Epidermal melanocyte (primary cell): ENCODE measurements at regions not wholly inside any gene's neighbourhood (a gene's known extent, or its start where the extent isn't known, plus 50 kb on each side); places are given as distances from the start of the nearest gene placed in this dataset.
"Not testable (repeated sequence)": the region's sequence is repeated elsewhere in the genome, so short reads cannot be mapped to it uniquely, and the experiment has no call there.

Source experiments
- DNase-seq: peaks from one replicate; pipeline ENCODE4 v3.0.0; 2011; ENCODE audit warnings: low spot score; ENCODE audit not compliant: insufficient read length

GRCh38 chr15:66864086-66864830 is 162.2 kb downstream of the SMAD6 start:
- no peak for DNase-seq

DNA sequence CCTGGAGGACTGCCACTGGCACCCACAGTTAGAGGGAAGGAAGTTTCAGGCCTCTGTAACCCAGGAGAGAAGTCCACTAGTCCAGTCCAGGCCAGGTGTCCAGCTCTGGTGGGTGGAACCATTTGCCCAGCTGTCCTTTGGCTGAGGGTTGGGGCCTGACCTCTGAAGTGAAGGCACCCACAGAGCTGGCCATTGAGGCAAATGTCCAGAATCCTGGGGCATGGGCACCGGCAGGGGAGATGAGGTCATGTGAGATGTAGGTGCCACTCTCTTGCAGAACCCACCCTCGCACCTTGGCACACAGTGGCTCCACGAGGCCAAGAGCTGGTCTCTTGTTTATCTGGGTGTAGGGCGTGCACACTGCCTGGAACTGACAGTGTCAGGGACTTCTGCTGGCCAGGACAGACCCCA is 162.8 kb downstream of the SMAD6 start:
- DNase-seq, result no peak

GRCh38 chr15:66865622-66866611 is 163.9 kb downstream of the SMAD6 start:
- DNase-seq, result no peak

DNA sequence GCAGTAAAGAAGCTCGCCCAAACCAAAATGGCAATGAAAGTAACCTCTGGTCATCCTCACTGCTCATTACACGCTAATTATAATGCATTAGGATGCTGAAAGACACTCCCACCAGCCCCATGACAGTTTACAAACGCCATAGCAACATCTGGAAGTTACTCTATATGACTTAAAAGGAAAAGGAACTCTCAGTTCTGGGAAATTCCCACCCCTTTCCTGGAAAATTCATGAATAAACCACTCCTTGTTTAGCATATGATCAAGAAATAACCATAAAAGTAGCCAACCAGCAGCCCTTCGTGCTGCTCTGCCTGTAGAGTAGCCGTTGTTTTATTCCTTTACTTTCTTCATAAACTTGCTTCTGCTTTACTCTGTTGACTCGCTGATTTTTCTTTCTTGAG is 164.6 kb downstream of the SMAD6 start:
- no peak for DNase-seq

DNA sequence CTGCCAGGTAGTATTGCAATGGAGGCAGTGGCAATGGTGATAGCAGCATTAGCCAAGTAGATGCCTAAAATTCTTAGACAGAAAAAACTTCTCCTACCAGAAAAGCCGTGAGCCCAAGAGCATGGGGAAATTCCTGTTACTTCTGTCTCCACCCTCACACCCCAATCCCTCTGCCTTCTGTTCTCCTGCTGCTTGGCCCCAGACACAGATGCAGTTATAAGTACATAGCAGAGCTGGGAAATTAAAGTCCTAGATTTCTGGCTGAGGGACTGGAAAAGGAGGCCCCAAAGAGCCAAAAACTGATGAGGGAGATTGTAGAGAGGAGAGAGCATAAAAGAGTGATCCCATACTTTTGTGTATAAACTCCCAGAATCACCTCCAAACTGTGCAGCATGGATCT is 166.9 kb downstream of the SMAD6 start:
- no peak for DNase-seq

DNA sequence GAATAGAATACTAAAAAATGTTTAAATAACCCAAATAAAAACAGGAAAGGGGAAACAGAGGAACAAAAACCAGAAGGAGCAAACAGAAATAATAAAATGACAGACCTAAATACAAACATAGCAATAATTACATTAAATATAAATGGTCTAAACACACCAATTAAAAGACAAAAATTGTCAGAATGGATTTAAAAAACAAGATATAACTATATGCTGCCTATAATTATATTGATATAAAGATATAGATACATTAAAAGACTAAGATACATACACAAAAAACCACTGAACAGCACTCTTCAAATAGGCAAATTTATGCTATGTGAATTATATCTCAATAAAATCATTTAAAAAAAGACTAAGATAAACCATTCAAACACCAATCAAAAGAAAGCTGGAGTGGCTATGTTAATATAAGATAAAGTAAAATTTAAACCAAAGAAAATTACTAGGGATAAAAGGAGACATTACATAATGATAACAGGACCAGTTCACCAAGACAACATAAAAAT is 168.9 kb downstream of the SMAD6 start:
- no peak for DNase-seq

DNA sequence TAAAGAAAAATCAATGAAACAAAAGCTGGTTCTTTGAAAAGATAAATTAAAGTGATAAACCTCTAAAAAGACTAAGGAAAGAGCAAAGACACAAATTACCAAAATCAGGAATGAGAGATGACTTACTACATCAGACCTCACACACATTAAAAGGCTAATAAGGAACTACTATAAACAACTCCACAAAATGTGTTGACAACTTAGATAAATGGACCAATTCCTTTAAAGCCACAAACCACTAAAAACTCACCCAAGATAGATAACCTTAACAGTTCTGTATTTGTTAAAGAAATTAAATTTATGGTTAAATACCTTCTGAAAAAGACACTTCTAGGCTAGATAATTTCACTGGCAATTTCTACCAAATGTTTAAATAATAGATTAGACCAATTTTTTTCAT is 170.4 kb downstream of the SMAD6 start:
- no peak for DNase-seq

DNA sequence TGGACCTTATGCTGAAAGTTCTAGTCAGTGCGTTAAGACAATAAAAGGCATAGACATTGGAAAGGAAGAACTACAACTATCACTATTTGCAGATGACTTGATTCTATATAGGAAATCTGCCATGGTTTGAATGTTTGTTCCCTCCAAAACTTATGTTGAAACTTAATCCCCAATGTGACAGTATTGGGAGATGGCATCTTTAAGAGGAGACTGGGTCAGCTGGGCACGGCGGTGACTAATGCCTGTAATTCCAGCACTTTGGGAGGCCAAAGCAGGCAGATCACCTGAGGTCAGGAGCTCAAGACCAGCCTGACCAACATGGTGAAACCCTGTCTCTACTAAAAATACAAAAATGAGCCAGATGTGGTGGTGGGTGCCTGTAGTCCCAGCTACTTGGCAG is 171.3 kb downstream of the SMAD6 start:
- not testable (repeated sequence) for DNase-seq

DNA sequence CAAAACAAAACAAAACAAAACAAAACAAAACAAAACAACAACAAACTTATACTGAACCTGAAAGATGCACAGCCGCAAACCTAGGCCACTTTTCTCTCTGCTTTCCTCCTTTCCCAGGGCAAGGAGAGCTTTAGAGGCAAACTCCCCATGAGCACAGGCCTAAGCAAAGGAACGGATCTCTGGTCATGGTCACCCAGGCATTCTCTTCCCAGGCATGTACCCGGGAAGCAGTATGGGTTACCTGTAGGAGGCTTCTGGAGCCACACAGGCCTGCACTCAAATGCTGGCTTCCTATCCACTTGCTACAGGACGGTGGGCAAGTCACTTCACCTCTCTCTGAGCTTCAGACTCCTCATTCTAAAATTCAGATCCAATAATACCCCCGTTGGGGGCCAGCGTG is 171.8 kb downstream of the SMAD6 start:
- DNase-seq, result no peak

GRCh38 chr15:66875588-66876420 is 173.8 kb downstream of the SMAD6 start:
- no peak for DNase-seq

DNA sequence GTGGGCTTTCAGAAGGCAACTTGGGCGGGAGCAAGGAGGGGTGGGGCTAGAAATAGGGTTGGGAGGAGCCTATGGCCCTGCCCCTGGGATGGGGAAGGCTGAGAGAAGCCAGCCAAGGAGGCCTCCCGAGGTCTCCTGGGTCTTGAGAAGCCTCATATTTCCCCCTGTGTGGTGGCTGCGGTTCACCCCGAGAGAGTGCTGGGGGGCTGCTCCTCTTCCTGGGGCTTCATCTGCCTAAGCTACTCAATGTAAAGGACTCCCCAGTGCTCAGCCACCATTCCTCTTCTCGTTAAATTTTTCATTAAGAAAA is 174.3 kb downstream of the SMAD6 start:
- DNase-seq, result no peak

GRCh38 chr15:66876731-66877476 is 174.9 kb downstream of the SMAD6 start:
- DNase-seq, result no peak

GRCh38 chr15:66877477-66878271 is 175.6 kb downstream of the SMAD6 start:
- DNase-seq, result no peak

- DNase-seq, result no peak
Measured at GRCh38 chr15:66878761-66879160, 176.7 kb downstream of the SMAD6 start.

DNA sequence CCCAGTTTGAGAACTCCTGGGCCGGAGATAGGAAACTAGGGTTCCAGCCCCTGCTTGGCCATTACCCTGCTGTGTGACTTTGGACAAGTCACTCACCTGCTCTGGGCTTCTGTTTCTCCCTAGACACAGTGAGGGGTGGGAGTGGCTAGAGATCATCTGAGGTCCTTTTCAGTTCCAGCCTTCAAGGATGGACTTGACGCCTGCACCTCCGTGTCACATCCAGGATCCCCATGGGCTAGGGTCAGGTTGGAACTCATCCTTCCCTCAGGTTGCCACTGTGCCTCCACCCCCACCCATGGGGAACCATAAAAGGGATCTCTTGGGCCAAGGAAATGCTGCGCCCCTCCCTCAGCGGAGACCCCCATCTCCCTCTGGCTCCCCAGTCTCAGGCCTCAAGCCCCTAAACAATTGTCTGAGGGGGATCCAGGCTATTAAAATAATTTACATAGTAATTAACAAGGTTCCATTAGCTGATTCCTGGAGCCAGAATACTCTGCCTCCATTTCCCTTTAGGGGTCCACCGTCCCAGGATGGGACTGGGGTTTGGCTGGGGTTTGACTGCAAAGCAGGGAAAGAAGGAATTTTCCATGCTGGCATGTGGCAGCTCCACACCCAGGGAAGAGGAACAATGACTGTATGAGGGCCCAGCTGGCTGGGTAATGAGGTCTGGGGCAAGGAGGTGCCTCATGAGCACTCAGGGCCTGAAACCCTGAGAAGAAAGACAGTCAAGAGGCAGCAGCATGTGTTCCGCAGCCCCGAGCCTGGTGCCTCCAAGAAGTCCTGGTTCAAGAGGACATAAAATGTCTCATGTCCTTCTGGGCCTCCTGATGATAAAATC is 177.7 kb downstream of the SMAD6 start:
- DNase-seq, result no peak

DNA sequence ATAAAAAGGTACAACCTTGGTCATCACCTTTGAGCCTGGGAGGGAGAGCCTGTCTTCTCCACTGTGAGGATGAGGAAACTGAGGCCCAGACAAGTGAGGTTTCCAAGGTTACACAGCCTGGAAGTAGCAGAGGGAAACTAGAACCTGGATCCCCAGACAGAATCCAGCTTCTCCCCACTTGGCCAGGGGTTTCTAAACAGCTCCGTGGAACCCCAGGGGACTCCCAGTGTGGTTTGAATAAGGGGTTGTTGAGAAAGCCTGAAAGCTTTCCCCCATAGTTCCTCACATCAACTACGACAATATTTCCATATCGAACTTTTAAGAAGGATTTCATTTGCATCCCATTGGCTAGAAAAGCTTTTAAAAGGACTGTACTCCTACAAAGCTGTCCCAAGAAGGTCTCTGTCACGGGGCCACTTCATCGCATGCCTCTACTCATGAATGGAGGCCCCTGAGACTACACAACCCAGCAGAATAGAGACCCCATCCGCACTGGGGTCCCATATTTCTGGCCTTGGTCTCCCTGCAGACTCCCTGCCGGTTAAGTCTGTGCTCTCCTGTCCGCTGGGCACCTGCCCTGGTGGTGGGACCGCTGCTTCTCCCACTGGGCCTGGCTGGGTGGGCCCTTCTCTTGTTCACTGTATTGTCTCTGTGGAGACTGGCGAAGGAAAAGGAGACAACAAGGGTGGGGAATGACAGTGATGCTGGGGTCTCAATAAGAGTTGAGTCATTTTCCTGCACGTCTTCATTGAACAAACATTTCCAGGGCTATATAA is 178.5 kb downstream of the SMAD6 start:
- DNase-seq, result no peak

GRCh38 chr15:66881173-66881905 is 179.3 kb downstream of the SMAD6 start:
- no peak for DNase-seq
